ENCODE measurements at regions not wholly inside any gene's neighbourhood (a gene's known extent, or its start where the extent isn't known, plus 50 kb on each side); places are given as distances from the start of the nearest gene placed in this dataset.

GRCh38 chrY:12422536-12422935 is 278.5 kb upstream of the USP9Y start:
- TF ChIP-seq CTCF (IDR thresholded peaks at IDR 0.05 in 4 of 5, conservative IDR thresholded peaks at IDR 0.05 in 1 of 5), result no peak
- TF ChIP-seq POLR2A (IDR thresholded peaks at IDR 0.05), result no peak

Measured in gastrocnemius medialis (tissue), 4 donors.